ENCODE measurements at regions not wholly inside any gene's neighbourhood (a gene's known extent, or its start where the extent isn't known, plus 50 kb on each side); places are given as distances from the start of the nearest gene placed in this dataset.

GRCh38 chr18:70431203-70431624 is 142.4 kb downstream of the SOCS6 start:
- DNase-seq = no peak

GRCh38 chr18:70430501-70431173 is 141.8 kb downstream of the SOCS6 start:
- no peak for DNase-seq

GRCh38 chr18:70429847-70430500 is 141.1 kb downstream of the SOCS6 start:
- peak; percentile 17 for DNase-seq

- DNase-seq = no peak
Measured at GRCh38 chr18:70428439-70428838, 139.6 kb downstream of the SOCS6 start.

GRCh38 chr18:70426818-70427217 is 138.0 kb downstream of the SOCS6 start:
- DNase-seq = no peak

GRCh38 chr18:70425236-70425635 is 136.4 kb downstream of the SOCS6 start:
- no peak for DNase-seq

GRCh38 chr18:70423988-70424387 is 135.1 kb downstream of the SOCS6 start:
- no peak for DNase-seq

GRCh38 chr18:70423120-70423519 is 134.3 kb downstream of the SOCS6 start:
- DNase-seq = no peak

GRCh38 chr18:70422391-70422965 is 133.6 kb downstream of the SOCS6 start:
- no peak for DNase-seq

GRCh38 chr18:70421471-70422390 is 132.9 kb downstream of the SOCS6 start:
- DNase-seq = peak; percentile 67

GRCh38 chr18:70420146-70420898 is 131.5 kb downstream of the SOCS6 start:
- DNase-seq = no peak

GRCh38 chr18:70419526-70419925 is 130.7 kb downstream of the SOCS6 start:
- DNase-seq = no peak

GRCh38 chr18:70418546-70419311 is 129.9 kb downstream of the SOCS6 start:
- no peak for DNase-seq

- DNase-seq = no peak
Measured at GRCh38 chr18:70417847-70418246, 129.0 kb downstream of the SOCS6 start.

- DNase-seq = no peak
Measured at GRCh38 chr18:70416496-70416895, 127.7 kb downstream of the SOCS6 start.

- DNase-seq = no peak
Measured at GRCh38 chr18:70415823-70416488, 127.1 kb downstream of the SOCS6 start.

- no peak for DNase-seq
Measured at GRCh38 chr18:70414315-70414900, 125.6 kb downstream of the SOCS6 start.

- no peak for DNase-seq
Measured at GRCh38 chr18:70413455-70413854, 124.6 kb downstream of the SOCS6 start.

- no peak for DNase-seq
Measured at GRCh38 chr18:70411876-70412435, 123.1 kb downstream of the SOCS6 start.

- no peak for DNase-seq
Measured at GRCh38 chr18:70411307-70411706, 122.5 kb downstream of the SOCS6 start.

All from CD4-positive, alpha-beta T cell treated with Interferon gamma for 1 hour (primary cell).